Erythroblast (primary cell): ENCODE measurements at regions not wholly inside any gene's neighbourhood (a gene's known extent, or its start where the extent isn't known, plus 50 kb on each side); places are given as distances from the start of the nearest gene placed in this dataset.

Experiments
- GATA1 ChIP-seq: IDR thresholded peaks from 2 replicates; pipeline ENCODE4 v1.6.1; 2011; ENCODE audit warnings: low read depth, mild to moderate bottlenecking, control low read depth, low read length, moderate library complexity
- POLR2A ChIP-seq: IDR thresholded peaks from 2 replicates; pipeline ENCODE4 v1.6.1; 2011; ENCODE audit warnings: mild to moderate bottlenecking, low read length

GRCh38 chr1:199550199-199551065 is 477.1 kb upstream of the NR5A2 start:
- no peak for TF ChIP-seq POLR2A
- TF ChIP-seq GATA1 = no peak
